Keratinocyte (primary cell): ENCODE measurements at regions not wholly inside any gene's neighbourhood (a gene's known extent, or its start where the extent isn't known, plus 50 kb on each side); places are given as distances from the start of the nearest gene placed in this dataset.

Experiments used
- CTCF ChIP-seq, 3 experiments: IDR thresholded peaks in 1 of 3; conservative IDR thresholded peaks in 1 of 3; optimal IDR thresholded peaks in 1 of 3; 2 replicates in 2 of 3; 3 replicates in 1 of 3; pipeline versions ENCODE3 to v1.5.1; 2011; ENCODE audit warnings: low read length in 3 of 3, mild to moderate bottlenecking in 3 of 3, moderate library complexity in 2 of 3, control low read depth in 1 of 3, inconsistent platforms in 1 of 3; ENCODE audit not compliant: insufficient read depth in 2 of 3; ENCODE audit errors: extremely low read depth in 1 of 3
- EZH2 ChIP-seq: IDR thresholded peaks from one replicate; pipeline ENCODE4 v1.6.1; 2012; ENCODE audit warnings: inconsistent platforms, mild to moderate bottlenecking, low read length, moderate library complexity

- TF ChIP-seq CTCF (optimal IDR thresholded peaks at IDR 0.05 in 1 of 3, IDR thresholded peaks at IDR 0.05 in 1 of 3, conservative IDR thresholded peaks at IDR 0.05 in 1 of 3; ENCODE audit: extremely low read depth in 1 of 3, insufficient read depth in 2 of 3, low read length in 3 of 3) (no peak), EZH2 (no peak)
These were observed 535.3 kb downstream of the CCSER2 start for GRCh38 chr10:84863675-84864074.
